Stimulated activated CD4-positive, alpha-beta T cell treated with anti-CD3 and anti-CD28 coated beads, Interleukin-4, amount 100 ng/mL, for 48 hours (primary cell): ENCODE measurements at regions not wholly inside any gene's neighbourhood (a gene's known extent, or its start where the extent isn't known, plus 50 kb on each side); places are given as distances from the start of the nearest gene placed in this dataset.

Experiments
- DNase-seq, 2 donors: peaks; one replicate each; pipeline ENCODE4 v3.0.0-alpha.2; 2020; ENCODE audit warnings: low read depth in 2 of 2

- DNase-seq = no peak
These were observed 61.3 kb upstream of the TAB3 start for GRCh38 chrX:30950391-30950790.

GRCh38 chrX:30949554-30949953 lies 60.5 kb upstream of the TAB3 start:
- no peak for DNase-seq

GRCh38 chrX:30948626-30949025 lies 59.6 kb upstream of the TAB3 start:
- no peak for DNase-seq

GRCh38 chrX:30948051-30948450 lies 59.0 kb upstream of the TAB3 start:
- DNase-seq = no peak

- no peak for DNase-seq
These were observed 54.9 kb upstream of the TAB3 start for GRCh38 chrX:30943984-30944383.

- DNase-seq = no peak
These were observed 52.8 kb upstream of the TAB3 start for GRCh38 chrX:30941898-30942297.

- DNase-seq = no peak
These were observed 50.9 kb upstream of the TAB3 start for GRCh38 chrX:30939928-30940327.
